ENCODE measurements at regions not wholly inside any gene's neighbourhood (a gene's known extent, or its start where the extent isn't known, plus 50 kb on each side); places are given as distances from the start of the nearest gene placed in this dataset.

DNA sequence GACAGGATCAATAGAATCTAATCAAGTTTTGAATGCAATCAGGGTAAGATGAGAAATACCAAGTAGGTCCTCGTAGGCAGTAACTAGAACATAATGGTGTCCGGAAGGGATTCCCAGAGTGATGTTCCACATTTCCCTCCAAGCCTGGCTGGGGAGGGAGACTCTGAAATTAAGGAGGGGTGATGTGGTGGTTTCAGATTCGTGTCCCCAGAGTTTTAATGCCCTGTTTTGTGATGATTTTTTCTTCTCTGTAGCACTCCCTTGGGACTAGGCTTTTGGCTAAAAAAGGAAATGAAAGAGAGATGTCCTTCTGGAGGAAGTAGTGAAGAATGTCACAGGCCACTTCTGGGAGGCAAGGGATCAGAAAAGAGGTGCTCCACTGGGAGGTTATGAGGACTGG, 108.3 kb upstream of the CACNA2D3 start:
- no peaks in the 10 kb centered on the region for H3K4me1 Mint-ChIP-seq (ENCODE audit: low read depth)
- DNase-seq (ENCODE audit: low spot score, unreplicated experiment), result no peak
- H3K27ac Mint-ChIP-seq, result no peak overlapping the region
- TF ChIP-seq, protein P1, sequence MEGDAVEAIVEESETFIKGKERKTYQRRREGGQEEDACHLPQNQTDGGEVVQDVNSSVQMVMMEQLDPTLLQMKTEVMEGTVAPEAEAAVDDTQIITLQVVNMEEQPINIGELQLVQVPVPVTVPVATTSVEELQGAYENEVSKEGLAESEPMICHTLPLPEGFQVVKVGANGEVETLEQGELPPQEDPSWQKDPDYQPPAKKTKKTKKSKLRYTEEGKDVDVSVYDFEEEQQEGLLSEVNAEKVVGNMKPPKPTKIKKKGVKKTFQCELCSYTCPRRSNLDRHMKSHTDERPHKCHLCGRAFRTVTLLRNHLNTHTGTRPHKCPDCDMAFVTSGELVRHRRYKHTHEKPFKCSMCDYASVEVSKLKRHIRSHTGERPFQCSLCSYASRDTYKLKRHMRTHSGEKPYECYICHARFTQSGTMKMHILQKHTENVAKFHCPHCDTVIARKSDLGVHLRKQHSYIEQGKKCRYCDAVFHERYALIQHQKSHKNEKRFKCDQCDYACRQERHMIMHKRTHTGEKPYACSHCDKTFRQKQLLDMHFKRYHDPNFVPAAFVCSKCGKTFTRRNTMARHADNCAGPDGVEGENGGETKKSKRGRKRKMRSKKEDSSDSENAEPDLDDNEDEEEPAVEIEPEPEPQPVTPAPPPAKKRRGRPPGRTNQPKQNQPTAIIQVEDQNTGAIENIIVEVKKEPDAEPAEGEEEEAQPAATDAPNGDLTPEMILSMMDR (IDR thresholded peaks at IDR 0.05; ENCODE audit: unreplicated experiment), result no peak
- no peak overlapping the region for H3K4me3 Mint-ChIP-seq (ENCODE audit: low read depth)
- H3K27me3 Mint-ChIP-seq, result peaks cover 9% of the 10 kb centered on the region
- H3K9me3 Mint-ChIP-seq (ENCODE audit: low read depth), result peaks cover 3% of the 10 kb centered on the region
- no peaks in the 10 kb centered on the region for H3K36me3 Mint-ChIP-seq (ENCODE audit: insufficient read depth)

DNA sequence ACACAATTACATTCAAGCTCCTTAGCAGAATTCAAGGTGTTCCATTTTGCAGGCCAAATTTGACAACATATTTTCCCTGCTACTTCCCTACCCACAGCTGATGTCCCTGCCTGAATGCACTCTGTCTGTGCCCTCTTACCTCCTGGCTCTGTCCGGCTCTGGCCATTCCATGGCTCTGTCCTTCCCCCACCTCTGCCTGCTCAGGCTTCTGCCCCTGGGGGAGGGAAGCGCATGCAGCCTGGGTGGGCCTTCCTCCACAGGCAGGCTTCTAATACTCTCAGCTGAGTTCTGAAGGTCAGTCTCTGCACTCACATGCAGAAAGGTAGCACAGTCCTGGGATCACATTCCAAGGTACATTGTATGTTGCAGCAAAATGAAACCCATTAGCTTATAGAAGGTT, 113.6 kb upstream of the CACNA2D3 start:
- H3K27ac Mint-ChIP-seq, result no peak overlapping the region
- no peaks in the 10 kb centered on the region for H3K36me3 Mint-ChIP-seq (ENCODE audit: insufficient read depth)
- H3K9me3 Mint-ChIP-seq (ENCODE audit: low read depth), result no peaks in the 10 kb centered on the region
- no peak overlapping the region for H3K4me3 Mint-ChIP-seq (ENCODE audit: low read depth)
- TF ChIP-seq, protein P1 (IDR thresholded peaks at IDR 0.05; ENCODE audit: unreplicated experiment), result no peak
- peaks cover 7% of the 10 kb centered on the region for H3K27me3 Mint-ChIP-seq
- DNase-seq (ENCODE audit: low spot score, unreplicated experiment), result no peak
- H3K4me1 Mint-ChIP-seq (ENCODE audit: low read depth), result no peaks in the 10 kb centered on the region

- H3K36me3 Mint-ChIP-seq (ENCODE audit: insufficient read depth), result no peaks in the 10 kb centered on the region
- no peak overlapping the region for H3K4me3 Mint-ChIP-seq (ENCODE audit: low read depth)
- no peak overlapping the region for H3K27ac Mint-ChIP-seq
- TF ChIP-seq, protein P1 (IDR thresholded peaks at IDR 0.05; ENCODE audit: unreplicated experiment), result no peak
- H3K4me1 Mint-ChIP-seq (ENCODE audit: low read depth), result no peaks in the 10 kb centered on the region
- H3K9me3 Mint-ChIP-seq (ENCODE audit: low read depth), result no peaks in the 10 kb centered on the region
- no peak for DNase-seq (ENCODE audit: low spot score, unreplicated experiment)
- peaks cover 5% of the 10 kb centered on the region for H3K27me3 Mint-ChIP-seq
These were observed 114.3 kb upstream of the CACNA2D3 start for GRCh38 chr3:54008099-54008498.

DNA sequence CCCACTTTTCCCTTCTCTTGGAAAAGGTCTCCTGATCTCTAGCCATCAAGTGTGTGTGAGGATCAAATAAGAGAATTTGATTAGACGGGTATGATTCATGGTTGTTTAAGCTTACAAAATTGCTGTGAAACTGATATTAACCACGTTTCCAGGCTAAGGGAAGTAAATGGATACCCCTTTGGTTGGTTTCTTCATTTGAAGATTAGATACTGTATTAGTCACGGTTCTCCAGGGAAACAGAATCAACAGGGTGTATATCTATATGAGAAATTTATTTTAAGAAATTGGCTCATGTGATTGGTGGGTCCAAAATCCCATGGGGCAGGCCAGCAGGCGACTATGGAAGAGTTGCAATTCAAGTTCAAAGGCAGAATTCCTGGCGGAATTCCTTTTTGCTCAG, 112.7 kb upstream of the SELENOK start:
- H3K4me3 Mint-ChIP-seq (ENCODE audit: low read depth), result no peak overlapping the region
- peaks cover 5% of the 10 kb centered on the region for H3K27me3 Mint-ChIP-seq
- H3K36me3 Mint-ChIP-seq (ENCODE audit: insufficient read depth), result no peaks in the 10 kb centered on the region
- H3K9me3 Mint-ChIP-seq (ENCODE audit: low read depth), result no peaks in the 10 kb centered on the region
- TF ChIP-seq, protein P1 (IDR thresholded peaks at IDR 0.05; ENCODE audit: unreplicated experiment), result no peak
- DNase-seq (ENCODE audit: low spot score, unreplicated experiment), result no peak
- no peak overlapping the region for H3K27ac Mint-ChIP-seq
- H3K4me1 Mint-ChIP-seq (ENCODE audit: low read depth), result peaks cover 6% of the 10 kb centered on the region

- TF ChIP-seq, protein P1 (IDR thresholded peaks at IDR 0.05; ENCODE audit: unreplicated experiment), result no peak
- no peak overlapping the region for H3K27ac Mint-ChIP-seq
- peaks cover 10% of the 10 kb centered on the region for H3K4me1 Mint-ChIP-seq (ENCODE audit: low read depth)
- no peaks in the 10 kb centered on the region for H3K27me3 Mint-ChIP-seq
- DNase-seq (ENCODE audit: low spot score, unreplicated experiment), result no peak
- no peak overlapping the region for H3K4me3 Mint-ChIP-seq (ENCODE audit: low read depth)
- H3K36me3 Mint-ChIP-seq (ENCODE audit: insufficient read depth), result no peaks in the 10 kb centered on the region
- H3K9me3 Mint-ChIP-seq (ENCODE audit: low read depth), result no peaks in the 10 kb centered on the region
These were observed 111.5 kb upstream of the SELENOK start for GRCh38 chr3:54003136-54003535.
